ENCODE measurements at regions not wholly inside any gene's neighbourhood (a gene's known extent, or its start where the extent isn't known, plus 50 kb on each side); places are given as distances from the start of the nearest gene placed in this dataset.

DNA sequence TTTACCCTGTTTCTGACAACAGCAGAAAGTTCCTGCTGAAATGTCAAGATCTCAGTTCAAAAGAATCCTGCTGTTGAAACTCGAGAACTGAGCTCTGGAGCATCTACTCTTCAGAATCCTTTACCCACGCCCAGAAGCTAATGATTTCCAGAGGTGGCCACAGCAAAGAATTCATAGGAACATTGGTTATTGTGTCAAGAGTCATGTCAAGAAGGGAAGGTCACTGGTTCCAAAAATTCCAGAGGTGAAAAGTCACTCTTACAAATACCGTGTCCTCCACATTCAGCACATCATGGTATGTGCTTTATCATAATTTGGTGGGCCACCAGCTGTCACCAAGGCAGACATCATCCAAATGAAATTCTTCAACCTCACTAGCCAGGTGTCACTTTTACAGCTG is 394.4 kb upstream of the NPVF start:
- intact Hi-C loops (cut with micrococcal nuclease), result no loop called here

DNA sequence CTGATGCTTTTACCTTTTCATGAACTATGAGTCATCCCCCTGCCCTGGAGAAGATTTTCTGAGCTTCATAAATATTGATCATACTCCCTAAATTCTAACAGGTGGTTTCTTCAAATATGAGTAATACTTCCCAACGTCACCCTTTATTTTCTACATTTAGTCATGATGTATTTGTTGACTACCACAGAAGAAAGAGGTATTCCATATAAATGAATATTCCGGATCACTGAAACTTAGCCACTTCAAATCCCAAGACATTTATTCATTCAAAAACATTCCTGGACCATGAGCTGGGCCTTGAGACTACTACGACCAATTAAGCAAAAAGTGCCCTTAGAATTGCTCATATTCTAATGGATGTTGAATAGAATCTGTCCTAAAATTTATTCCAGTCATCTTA is 395.8 kb upstream of the NPVF start:
- intact Hi-C loops (cut with micrococcal nuclease), result no loop called here

DNA sequence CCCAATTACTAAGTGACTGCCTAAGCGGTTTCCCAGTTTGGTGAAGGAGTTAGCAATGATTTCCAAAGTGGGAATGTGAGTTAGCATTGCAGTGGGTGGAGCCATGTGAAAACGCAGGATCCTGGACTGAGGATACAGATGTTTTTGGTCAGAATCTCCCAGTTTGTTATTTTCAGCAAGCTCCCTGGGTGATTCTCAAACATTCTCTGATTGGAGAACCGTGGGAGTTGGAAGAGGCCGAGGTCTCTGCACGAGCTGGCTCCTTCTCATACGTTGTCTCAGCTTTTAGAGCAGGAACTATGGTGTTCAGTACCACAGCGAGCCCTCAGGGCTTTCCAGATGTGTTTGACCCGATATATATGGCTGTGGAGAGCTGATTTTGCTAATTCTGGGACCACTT is 396.5 kb upstream of the NPVF start:
- intact Hi-C loops (cut with micrococcal nuclease), result no loop called here

DNA sequence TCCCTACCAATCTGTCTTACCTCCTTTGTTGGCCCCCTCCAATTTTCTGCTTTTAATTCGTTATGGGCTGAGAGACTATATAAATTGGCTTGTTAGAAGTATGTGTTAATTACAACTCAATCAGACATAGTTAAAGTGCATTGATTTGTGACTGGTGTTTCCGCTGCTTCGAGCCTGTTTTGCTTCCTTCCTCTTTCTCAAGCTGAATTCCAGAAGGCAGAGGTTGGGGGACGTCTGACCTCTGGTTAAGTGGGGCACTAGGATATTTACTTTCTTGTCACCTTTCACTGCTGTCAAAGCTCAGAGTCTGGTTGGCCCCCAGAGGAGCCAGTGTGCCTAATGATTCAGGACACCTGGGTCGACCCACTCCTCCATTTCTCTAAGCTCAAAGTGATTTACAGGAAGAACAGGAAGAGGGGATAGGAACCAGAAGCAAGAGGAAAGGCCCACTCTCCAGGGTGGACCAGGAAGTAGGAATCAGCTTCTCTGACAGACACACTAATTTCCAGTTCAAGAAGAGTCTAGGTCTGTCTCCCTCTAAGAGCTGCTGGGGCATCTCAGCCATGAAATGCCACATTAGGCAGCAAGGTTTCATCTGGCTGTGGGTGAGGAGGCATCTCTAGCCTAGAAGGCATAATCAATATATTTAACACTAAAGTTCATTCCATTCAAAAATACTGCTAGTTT is 397.2 kb upstream of the NPVF start:
- intact Hi-C loops (cut with micrococcal nuclease), result no loop called here

DNA sequence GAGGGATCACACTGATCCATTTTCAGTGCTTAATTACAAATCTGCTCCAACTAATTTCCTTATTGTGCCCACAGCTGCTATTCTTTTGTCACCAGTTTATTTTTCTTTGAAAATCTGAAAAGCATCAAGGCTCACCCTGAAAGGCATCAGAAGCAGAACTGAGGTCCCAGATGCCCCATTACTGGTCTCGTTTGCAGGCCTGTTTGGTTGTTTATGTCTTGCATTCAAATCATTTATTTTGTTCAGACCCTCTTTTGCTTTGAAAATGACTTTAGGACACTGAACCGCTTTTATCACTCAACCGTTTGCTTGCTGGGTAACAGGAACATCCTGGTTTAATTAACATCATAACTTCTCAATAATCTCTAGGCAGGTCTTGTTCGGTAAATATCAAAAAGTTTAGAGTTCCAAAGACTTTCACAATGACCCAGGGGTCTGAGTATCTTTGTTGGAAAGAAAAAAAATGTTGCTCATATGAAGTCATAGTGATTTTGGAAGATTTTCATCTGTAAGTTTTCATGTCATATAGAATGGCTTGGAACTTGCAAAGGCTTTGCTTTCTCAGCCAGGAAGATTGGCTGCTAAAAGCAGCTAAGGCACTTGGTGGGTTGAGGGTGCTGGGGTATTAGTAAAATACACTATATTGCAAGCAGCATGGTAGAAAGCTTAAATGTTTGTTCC is 398.3 kb upstream of the NPVF start:
- intact Hi-C loops (cut with micrococcal nuclease), result no loop called here

DNA sequence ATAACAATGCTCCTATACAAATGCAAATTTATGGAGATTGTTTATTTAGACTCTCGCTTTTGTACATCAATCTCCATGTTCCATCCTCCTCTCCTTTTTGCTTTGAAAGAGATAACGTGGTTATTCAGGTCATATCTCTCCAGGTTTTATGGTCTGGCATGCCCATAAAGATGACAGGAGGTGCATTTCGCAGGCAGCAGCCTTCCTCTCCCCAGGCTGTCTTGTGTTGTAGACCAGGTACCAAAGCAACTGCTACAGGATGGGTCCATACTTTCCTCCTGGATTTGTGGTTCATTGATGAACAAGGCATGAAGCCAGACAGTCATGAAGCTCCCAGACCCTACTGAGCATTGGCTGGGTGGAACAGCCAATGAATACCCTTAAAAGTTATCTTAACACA is 400.2 kb upstream of the NPVF start:
- intact Hi-C loops (cut with micrococcal nuclease), result no loop called here

DNA sequence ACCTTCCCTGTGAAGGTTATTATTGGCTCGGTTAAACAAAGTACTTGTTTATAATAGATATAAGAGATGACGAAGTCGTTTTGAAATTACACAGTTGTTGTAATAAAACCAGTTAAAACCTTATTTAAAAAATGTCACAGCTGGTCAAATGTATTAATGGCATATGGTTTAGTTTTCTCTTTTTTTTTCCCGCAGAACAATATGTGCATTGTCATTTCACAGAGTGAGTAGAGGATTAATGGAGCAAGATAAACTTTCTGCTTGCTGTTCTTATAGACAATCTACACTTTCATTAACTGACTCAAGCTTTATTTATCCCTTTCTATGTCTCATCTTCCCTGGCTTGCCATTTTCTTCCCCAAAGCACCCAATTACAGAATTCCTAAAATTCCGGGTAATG is 404.3 kb upstream of the NPVF start:
- intact Hi-C loops (cut with micrococcal nuclease), result no loop called here

DNA sequence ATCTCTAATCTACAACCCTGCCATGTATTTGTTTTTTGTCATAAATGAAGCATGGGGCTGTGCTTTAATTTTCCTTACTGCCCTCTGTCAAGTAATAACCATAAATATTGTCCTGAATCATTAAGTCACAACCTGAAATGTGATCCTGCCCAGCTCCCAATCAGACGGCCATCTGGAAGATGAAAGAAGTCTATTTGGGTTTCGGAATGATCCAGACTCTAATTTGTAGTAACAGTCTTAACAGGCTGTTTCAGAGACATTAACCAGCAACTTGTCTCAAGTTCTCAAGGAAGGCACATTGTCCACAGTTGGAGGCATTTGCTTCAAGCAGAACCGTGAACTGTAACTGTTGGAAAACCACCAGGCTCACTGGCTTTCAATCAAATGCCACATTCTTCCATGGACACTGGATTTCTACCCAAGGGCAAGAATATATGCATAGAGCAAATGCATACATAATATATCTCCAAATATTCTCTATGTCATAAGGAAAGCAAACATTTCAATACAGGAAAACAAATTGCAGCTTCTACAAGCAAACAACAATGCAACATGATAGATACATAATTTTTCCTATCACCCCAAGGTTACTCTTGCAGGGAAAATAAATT is 405.2 kb upstream of the NPVF start:
- intact Hi-C loops (cut with micrococcal nuclease), result no loop called here

DNA sequence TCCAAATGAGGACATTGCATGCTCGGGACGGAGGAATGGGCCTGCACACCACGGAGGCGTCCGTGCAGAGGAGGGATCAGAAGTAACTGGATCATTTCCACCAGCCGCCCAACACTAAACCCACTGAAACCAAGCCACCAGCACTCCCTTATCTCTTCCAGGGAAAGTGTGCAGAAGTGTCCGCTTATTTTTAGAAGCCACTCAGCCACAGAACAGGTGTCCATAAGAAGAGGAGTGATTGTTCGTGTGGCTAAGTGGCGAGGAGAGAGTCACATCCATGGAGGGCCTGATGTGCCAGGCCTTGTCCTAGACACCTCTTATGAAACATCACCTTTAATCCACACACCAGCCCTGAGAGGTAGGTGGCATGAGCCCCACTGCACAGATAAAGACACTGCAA is 407.9 kb upstream of the NPVF start:
- intact Hi-C loops (cut with micrococcal nuclease), result no loop called here

DNA sequence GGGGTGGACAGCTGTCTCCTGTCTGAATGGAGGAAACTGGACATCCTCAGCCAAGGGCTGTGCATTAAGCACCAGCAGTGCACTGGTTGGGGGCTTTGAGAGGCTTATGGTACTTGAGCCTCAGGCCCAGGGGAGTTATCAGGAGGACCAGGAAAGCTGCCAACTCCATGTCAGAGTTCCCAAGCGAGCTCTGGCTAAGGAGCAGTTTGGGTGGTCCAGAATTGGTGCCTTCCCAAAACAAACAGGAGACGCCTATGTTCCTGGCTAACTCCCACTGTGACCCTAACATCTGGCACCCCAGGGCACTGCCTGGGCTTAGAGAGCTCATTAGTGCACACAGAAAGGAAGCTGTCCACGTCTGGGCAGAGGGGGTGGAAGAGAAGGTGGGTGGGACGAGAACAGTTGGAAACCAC is 408.6 kb upstream of the NPVF start:
- intact Hi-C loops (cut with micrococcal nuclease), result no loop called here

DNA sequence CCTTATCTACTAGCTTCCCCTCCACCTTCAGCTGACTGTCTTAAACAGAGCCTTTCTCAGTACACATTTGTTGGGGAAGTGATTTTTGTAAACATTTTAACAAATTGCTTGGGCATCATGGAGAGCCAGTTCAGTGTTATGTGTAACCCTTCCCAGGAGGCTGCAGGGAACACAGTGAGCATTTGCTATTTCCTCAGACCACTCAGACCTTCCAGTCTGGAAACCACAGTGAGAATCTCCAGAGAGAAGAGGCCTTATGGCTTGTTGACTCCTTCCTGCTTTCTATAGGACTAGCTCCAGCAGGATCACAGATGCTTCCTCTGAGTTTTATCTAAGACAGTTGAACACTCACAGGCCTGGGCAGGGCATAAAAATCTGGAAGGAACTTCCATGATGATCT is 409.8 kb upstream of the NPVF start:
- intact Hi-C loops (cut with micrococcal nuclease), result no loop called here

DNA sequence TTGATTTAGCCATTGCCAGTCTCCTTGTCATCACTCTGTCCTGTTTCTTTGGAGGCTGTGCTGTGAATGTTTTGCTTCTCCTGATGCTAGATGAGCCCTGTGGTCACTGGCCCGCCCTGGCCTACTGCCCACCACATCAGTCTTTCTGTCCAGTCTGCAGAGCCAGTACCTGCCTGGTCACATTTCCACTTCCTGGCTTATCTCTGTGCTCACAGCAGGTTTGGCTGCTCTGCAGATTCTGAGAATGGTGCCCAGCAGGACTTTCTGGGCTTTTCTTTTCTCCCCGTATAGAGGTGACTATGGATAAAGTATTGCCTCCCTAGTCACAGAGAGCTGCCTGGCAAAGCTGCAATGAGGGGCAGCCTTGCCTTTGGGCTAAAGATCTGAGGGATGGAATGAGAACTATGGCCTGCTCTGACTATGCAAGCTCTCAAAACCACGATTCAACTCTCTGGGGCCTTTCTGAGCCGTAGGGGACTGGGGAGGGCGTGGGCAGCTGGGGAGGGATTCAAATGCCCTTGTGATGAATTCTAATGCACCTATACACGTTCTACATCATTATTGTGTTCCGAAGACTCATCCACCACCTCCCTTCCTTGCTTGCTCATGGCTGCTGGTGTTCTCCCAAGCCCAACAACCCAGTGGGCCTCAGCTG is 410.4 kb upstream of the NPVF start:
- intact Hi-C loops (cut with micrococcal nuclease), result no loop called here

DNA sequence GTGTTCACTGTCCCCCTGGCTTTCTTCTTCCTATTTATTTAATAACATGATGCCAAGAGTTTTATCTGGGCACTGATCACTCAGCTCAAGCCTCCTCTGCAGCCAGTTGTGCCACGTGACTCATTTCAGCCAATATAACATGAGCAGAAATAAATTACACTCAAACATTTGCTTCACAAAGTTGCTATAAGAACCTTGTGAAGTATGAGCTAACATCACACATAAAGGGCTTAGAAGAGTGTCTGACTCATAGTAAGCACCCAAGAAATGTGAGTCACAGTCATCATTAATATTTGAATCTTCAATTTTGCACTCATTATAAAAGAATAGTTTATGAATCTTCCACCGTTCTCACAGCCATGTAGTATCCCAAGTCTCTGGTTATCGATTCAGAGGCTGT is 414.6 kb upstream of the NPVF start:
- intact Hi-C loops (cut with micrococcal nuclease), result no loop called here

DNA sequence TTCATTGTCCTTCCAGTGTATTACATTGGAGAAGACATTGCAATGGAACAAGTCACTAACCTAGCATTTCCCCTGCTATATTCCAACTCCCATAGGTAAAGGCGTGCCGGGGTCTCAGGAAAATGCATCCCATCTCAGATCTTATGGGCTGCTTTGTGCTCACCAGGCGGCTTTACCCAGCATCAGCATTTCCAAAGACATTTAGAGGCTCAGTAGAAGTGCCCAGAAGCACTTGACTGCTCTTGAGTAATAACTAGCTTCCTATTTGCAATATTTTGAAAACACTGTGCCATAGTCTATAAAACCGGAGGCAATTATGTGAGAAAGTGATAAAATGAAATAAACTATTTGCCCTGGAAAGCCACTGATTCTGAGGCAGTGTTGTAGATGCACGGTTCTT is 415.0 kb upstream of the NPVF start:
- intact Hi-C loops (cut with micrococcal nuclease), result no loop called here

DNA sequence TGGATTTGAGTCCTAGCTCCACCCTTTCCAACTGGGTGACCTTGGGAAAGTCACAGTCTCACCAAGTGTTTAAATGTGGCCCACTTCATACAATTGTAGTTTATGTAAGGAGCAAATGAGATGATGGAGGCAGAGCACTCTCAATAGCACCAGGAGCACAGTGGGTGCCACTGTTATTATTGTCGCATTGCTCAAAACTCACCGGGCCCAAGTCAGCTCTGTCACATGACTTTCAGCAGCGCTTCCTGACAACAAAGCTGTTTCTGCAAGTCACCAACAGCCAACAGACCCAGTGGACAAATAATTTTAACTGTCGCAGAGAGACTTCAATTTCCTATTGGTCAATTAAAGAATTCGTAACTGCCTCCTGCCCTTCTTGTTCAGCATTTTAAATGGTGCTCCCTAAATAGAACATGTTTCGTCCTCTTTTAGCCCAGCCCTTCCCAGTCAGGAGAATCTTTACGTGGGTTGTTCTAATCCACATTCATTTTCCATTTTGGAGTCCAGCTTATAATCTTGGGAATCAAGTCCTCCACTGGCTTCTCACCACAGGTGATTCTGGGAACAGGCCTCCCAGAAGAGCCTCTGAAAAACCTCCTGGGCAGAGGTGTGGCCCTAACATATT is 415.6 kb upstream of the NPVF start:
- intact Hi-C loops (cut with micrococcal nuclease), result no loop called here

DNA sequence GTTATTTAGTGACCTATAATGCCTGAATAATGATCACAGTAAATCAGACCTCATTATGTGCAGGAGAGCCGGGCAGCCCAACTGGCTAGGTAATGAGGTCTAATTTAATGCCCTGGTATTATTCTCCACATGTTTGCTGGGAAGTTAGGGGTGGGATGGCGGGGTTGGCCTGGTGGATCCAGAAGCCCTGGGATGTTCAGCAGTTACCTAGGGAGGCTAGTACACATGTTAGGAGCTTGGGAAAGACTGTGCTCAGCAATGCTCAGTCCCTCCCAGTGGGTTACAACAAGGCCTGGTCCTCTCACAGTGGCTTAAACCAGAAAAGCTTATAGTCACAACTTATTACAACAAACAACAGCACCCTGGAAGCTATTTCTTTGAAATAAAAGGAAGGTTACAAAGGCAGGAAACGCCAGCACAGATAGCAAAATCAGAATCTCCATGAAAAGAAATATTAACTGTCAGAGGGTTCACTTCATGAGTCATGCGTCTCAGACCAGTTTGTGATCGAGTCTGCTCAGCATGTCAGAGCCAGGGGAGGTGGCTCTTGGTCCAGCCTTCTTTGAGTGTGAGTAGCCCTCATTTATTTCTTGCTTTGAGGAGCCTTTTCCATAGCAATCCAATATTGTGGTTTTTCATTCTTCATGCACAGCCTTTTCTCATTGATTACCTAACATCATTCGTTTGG is 418.6 kb upstream of the NPVF start:
- intact Hi-C loops (cut with micrococcal nuclease), result no loop called here

DNA sequence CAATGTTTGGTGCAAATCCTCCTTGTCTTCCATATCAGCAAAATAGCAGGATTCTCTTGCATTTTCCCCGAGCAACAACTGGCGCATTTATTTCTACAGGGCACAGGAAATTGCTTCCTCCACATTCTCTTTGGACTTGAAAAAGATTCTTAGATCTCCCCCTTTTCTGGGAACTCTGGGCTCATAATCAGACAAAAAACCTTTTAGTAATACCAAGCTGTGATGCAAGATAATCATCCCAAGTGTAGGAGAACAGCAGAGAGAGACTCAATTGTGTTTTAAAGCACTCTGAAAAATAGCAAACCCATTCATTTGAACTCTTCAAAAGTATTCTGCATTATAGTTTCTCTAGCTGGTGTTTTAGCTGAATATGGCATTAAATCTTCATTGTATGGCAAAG is 419.6 kb upstream of the NPVF start:
- intact Hi-C loops (cut with micrococcal nuclease), result no loop called here

DNA sequence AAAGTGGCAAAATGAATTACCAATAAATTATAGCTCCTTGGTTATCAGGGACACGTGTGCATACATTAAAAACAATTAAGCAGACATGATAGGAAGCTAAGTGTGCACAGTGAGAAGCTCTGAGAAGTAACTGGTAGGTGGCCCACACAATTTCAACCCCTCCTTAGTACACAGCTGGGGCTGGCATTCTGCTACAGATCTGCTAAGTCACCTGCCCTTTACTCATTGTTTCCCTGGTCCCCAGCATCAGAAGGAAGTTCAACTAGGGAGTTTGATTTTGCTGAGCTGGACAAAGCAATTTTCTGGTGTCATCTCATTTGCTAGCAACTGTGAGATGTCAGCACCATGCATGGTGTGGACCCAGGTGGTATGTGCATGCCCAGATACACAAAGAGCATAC is 424.1 kb upstream of the NPVF start:
- intact Hi-C loops (cut with micrococcal nuclease), result no loop called here

DNA sequence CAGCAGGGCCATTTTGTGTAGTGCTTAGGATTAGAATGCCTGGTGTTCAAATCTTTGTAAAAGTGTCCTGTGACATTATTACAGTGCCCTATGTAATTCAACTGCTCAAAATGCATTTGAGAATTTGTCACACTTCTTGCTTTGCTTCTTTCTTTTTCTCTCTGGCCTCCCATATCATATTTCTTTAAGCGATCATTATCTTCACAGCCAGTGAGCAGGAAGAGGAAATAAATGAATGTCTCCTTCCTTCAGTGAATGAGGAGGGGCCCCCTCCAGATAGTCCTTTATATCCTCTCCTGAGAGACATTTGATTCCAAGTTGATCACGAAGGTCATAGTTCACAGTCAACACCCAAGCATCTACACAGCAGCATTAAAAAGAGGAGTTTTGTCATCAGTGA is 425.1 kb upstream of the NPVF start:
- intact Hi-C loops (cut with micrococcal nuclease), result no loop called here

DNA sequence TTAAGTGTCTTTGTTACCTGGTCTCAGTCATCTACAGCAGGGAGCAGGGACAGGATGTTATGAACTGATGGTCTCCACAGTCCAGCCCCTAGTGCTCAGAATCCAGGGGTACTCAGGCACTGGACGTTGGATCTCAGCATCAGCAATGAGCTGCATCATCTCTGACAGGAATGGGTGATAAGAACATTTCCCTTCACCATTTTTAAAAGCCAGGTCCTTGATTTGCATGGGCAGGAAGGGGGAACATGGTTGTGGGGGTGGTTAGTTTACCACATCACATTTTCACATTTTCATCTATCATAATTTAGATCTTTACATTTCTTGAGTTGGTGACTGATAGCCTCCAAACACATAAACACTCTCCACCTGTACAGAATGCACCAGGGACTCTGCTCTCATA is 427.8 kb upstream of the NPVF start:
- intact Hi-C loops (cut with micrococcal nuclease), result no loop called here

DNA sequence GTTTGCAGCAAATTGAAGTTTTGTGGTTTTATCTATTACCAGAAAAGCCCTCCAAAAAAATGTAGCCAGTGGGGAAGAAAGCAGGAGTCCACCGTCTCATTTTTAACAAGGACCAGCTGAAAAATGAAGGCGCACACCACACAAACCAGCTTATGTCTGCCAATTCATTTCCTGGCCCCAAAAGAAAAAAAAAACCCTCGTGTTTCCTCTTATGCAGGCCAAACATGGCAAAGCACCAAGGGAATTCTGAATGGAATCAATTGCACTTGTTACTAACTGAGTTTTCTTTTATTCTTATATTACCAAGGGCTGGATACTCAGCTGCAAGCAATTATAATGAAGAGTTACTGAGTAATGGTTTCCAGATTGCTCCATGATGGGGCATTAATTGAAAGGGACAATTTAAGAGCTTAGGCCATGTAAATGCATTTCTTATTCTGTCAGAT is 428.3 kb upstream of the NPVF start:
- intact Hi-C loops (cut with micrococcal nuclease), result no loop called here

Measured in T-helper 1 cell treated with Interleukin-12 subunit alpha and Interleukin-12 subunit beta and Interleukin-4 antibody, amounts not matched to agents 30 ng/mL and 1 ng/mL, for 36 hours (primary cell).